ENCODE measurements at regions not wholly inside any gene's neighbourhood (a gene's known extent, or its start where the extent isn't known, plus 50 kb on each side); places are given as distances from the start of the nearest gene placed in this dataset.

- Histone ChIP-seq H3K79me1 (ENCODE audit: low read depth, low read length) (no peaks in the 10 kb centered on the region), H3K27me3 (replicated peaks in 1 of 4; ENCODE audit: control insufficient read depth in 3 of 4, extremely low read depth in 1 of 4, insufficient read depth in 3 of 4, low read length in 3 of 4) (no peaks in the 10 kb centered on the region), H3K4ac (replicated peaks; ENCODE audit: insufficient read length, low read depth, low read length) (no peak overlapping the region), H2BK5ac (ENCODE audit: low read depth, low read length) (no peak overlapping the region), H3K23ac (ENCODE audit: insufficient read length) (no peak overlapping the region), H2BK120ac (replicated peaks; ENCODE audit: low read depth, low read length) (no peak overlapping the region), H4K8ac (ENCODE audit: extremely low read depth, insufficient read depth, low read length) (no peak overlapping the region), H2BK15ac (ENCODE audit: low read length) (no peak overlapping the region), H3K9ac (replicated peaks in 1 of 4; ENCODE audit: extremely low read depth in 1 of 4, low read depth in 3 of 4, low read length in 3 of 4) (no peak overlapping the region), H3K9me3 (ENCODE audit: insufficient read depth in 2 of 2, low read depth in 1 of 2, low read length in 1 of 2) (no peaks in the 10 kb centered on the region), H2AK5ac (ENCODE audit: low read depth, low read length) (no peak overlapping the region), H2AFZ (ENCODE audit: low read length) (peak overlapping the region; percentile 19; the same call in 1 of the 2 replicates), H4K5ac (ENCODE audit: insufficient read length, low read depth, low read length) (no peak overlapping the region), H4K91ac (replicated peaks; ENCODE audit: insufficient read length, low read length) (no peak overlapping the region), H3K4me3 (ENCODE audit: extremely low read depth in 1 of 4, insufficient read depth in 2 of 4, low read depth in 3 of 4, low read length in 4 of 4) (no peak overlapping the region), H3K4me1 (replicated peaks in 1 of 4; ENCODE audit: control insufficient read depth in 3 of 4, insufficient read depth in 4 of 4, low read length in 3 of 4) (no peaks in the 10 kb centered on the region), H3K79me2 (ENCODE audit: control insufficient read depth in 1 of 2, insufficient read depth in 2 of 2, low read length in 2 of 2) (no peaks in the 10 kb centered on the region), H3K14ac (ENCODE audit: insufficient read length) (no peak overlapping the region), H3K4me2 (ENCODE audit: insufficient read depth in 1 of 2, low read depth in 2 of 2, low read length in 2 of 2) (no peak overlapping the region), H3K56ac (replicated peaks; ENCODE audit: insufficient read length, low read depth, low read length) (no peak overlapping the region), H3K36me3 (ENCODE audit: control insufficient read depth in 2 of 4, insufficient read depth in 4 of 4, low read length in 3 of 4) (no peaks in the 10 kb centered on the region), H2BK20ac (ENCODE audit: low read length) (0 out of 2 replicates have a peak overlapping the region, but pooled peaks have one; percentile 38), H3K23me2 (ENCODE audit: low read depth, low read length) (no peaks in the 10 kb centered on the region), H3K18ac (ENCODE audit: extremely low read depth, low read length) (no peak overlapping the region), H3K27ac (ENCODE audit: low read depth, low read length) (no peak overlapping the region), H4K20me1 (replicated peaks in 1 of 2; ENCODE audit: control insufficient read depth in 1 of 2, insufficient read depth in 2 of 2, low read length in 2 of 2) (no peaks in the 10 kb centered on the region), H2BK12ac (ENCODE audit: low read depth, low read length) (no peak overlapping the region)
- TF ChIP-seq ATF2 (IDR thresholded peaks at IDR 0.05; ENCODE audit: low read length): no peak
- TF ChIP-seq ASH2L (IDR thresholded peaks at IDR 0.05; ENCODE audit: low read length): no peak
- TF ChIP-seq RAD21 (IDR thresholded peaks at IDR 0.05 in 1 of 2, conservative IDR thresholded peaks at IDR 0.05 in 1 of 2; ENCODE audit: low read depth in 2 of 2, low read length in 2 of 2): peak in 1 of 2 experiments; percentile 27; a peak in 1 of 4 replicates
- ChIA-PET POLR2A (ENCODE audit: partially characterized antibody) (no interaction called here), CTCF (ENCODE audit: partially characterized antibody) (no interaction called here)
- DNase-seq (ENCODE audit: low read depth in 1 of 2, low spot score in 2 of 2) (no peak), FAIRE-seq (no peak)
- 93% methylated on average over 1 of the region's 1 CpG; no CpG with 5 or more reads in 1 of the 2 experiments for WGBS, 2 experiments (ENCODE audit: extremely low coverage in 1 of 2, insufficient coverage in 1 of 2, insufficient read length in 1 of 2, insufficient replicate concordance in 2 of 2, low coverage in 1 of 2, low lambda C conversion rate in 2 of 2, missing lambda C conversion rate in 1 of 2)
Observed at GRCh38 chr17:14794961-14795360, 470.2 kb downstream of the PMP22 start.

Measured in H1 (cell line).